B cell (primary cell): ENCODE measurements at regions not wholly inside any gene's neighbourhood (a gene's known extent, or its start where the extent isn't known, plus 50 kb on each side); places are given as distances from the start of the nearest gene placed in this dataset.

Source experiments
- ATAC-seq: fragments of 200-7000 bp; cut with Tn5 transposase; one replicate; pipeline ENCODE4 v1.10.0; 2021; ENCODE audit warnings: low read depth, mild to moderate bottlenecking, moderate number of reproducible peaks, moderate library complexity
- CTCF ChIA-PET: fragments of 350-600 bp; sonication (Branson Sonifier 250); formaldehyde crosslinking; loops from one replicate; lab custom pipeline; 2021; ENCODE audit warnings: antibody characterized with exemption, inconsistent platforms; lab: Charles Lee
- POLR2A ChIA-PET: fragments of 350-600 bp; sonication (Branson Sonifier 250); formaldehyde crosslinking; loops from one replicate; lab custom pipeline; 2021; ENCODE audit warnings: antibody characterized with exemption; lab: Charles Lee
- DNase-seq: peaks from one replicate; pipeline ENCODE4 v3.0.0; 2013
- H2AFZ ChIP-seq: 2 replicates; pipeline ENCODE4 v1.6.1; 2012; ENCODE audit warnings: mild to moderate bottlenecking, low read depth, low read length; ENCODE audit not compliant: insufficient read depth, poor library complexity, severe bottlenecking
- H3K27ac ChIP-seq, 2 donors: 1 replicate in 1 of 2; 2 replicates in 1 of 2; pipeline ENCODE4 v1.5.1; 2012 to 2013; ENCODE audit warnings: low read length in 2 of 2, mild to moderate bottlenecking in 2 of 2, moderate library complexity in 1 of 2
- H3K27me3 ChIP-seq, 4 experiments: fragments of 200-600 bp in 1 of 4; sonication (generic) in 1 of 4; replicated peaks in 1 of 4; 1 replicate in 2 of 4; 2 replicates in 2 of 4; pipeline versions ENCODE4 v1.6.1 to v1.7.0; 2013 to 2016; ENCODE audit warnings: low read length in 3 of 4, mild to moderate bottlenecking in 2 of 4, mixed read lengths in 1 of 4, moderate library complexity in 1 of 4; ENCODE audit not compliant: insufficient read depth in 4 of 4, control insufficient read depth in 3 of 4; ENCODE audit errors: control extremely low read depth in 1 of 4
- H3K36me3 ChIP-seq, 2 experiments: replicated peaks in 1 of 2; 1 replicate in 1 of 2; 2 replicates in 1 of 2; pipeline versions ENCODE4 v1.6.1 to v1.7.1; 2013; ENCODE audit warnings: low read length in 1 of 2; ENCODE audit not compliant: insufficient read depth in 2 of 2, control insufficient read depth in 1 of 2; ENCODE audit errors: control extremely low read depth in 1 of 2, extremely low read depth in 1 of 2
- H3K4me1 ChIP-seq, 2 donors: fragments of 200-600 bp in 1 of 2; sonication (generic) in 1 of 2; 1 replicate in 1 of 2; 2 replicates in 1 of 2; pipeline versions ENCODE4 v1.5.1 to v1.6.1; 2013 to 2017; ENCODE audit warnings: low read length in 2 of 2; ENCODE audit not compliant: control insufficient read depth in 2 of 2, insufficient read depth in 2 of 2
- H3K4me2 ChIP-seq: replicated peaks from 2 replicates; pipeline ENCODE3; 2012; ENCODE audit warnings: mild to moderate bottlenecking, low read depth, low read length; ENCODE audit not compliant: poor library complexity, severe bottlenecking
- H3K4me3 ChIP-seq, 5 experiments: fragments of 200-600 bp in 1 of 5; sonication (generic) in 1 of 5; 1 replicate in 3 of 5; 2 replicates in 2 of 5; pipeline versions ENCODE4 v1.5.1 to v1.7.0; 2011 to 2016; ENCODE audit warnings: low read length in 4 of 5, mild to moderate bottlenecking in 4 of 5, low read depth in 2 of 5, control low read depth in 1 of 5, moderate library complexity in 1 of 5; ENCODE audit not compliant: insufficient read depth in 1 of 5; ENCODE audit errors: control extremely low read depth in 1 of 5, extremely low read depth in 1 of 5
- H3K79me2 ChIP-seq: fragments of 200-600 bp; sonication (generic); one replicate; pipeline ENCODE4 v1.6.0; 2016; ENCODE audit warnings: low read length; ENCODE audit not compliant: control insufficient read depth, insufficient read depth
- H3K9ac ChIP-seq: fragments of 200-600 bp; sonication (generic); 2 replicates; pipeline ENCODE4 v1.6.1; 2017; ENCODE audit warnings: mild to moderate bottlenecking, low read length, moderate library complexity
- H3K9me3 ChIP-seq, 3 donors: one replicate each; pipeline versions ENCODE4 v1.6.1 to v1.7.1; 2013; ENCODE audit warnings: low read length in 2 of 3; ENCODE audit not compliant: control insufficient read depth in 2 of 3, insufficient read depth in 1 of 3; ENCODE audit errors: control extremely low read depth in 1 of 3
- H4K20me1 ChIP-seq: 2 replicates; pipeline ENCODE4 v1.6.0; 2012; ENCODE audit warnings: mild to moderate bottlenecking, low read length; ENCODE audit not compliant: insufficient read depth, control insufficient read depth, poor library complexity, severe bottlenecking
- H3K27ac Mint-ChIP-seq: one replicate; pipeline ENCODE4 v1.8.0; 2021; ENCODE audit warnings: mixed read lengths
- H3K27me3 Mint-ChIP-seq: one replicate; pipeline ENCODE4 v1.8.0; 2021; ENCODE audit warnings: mixed read lengths
- H3K4me1 Mint-ChIP-seq: one replicate; pipeline ENCODE4 v1.8.0; 2021; ENCODE audit warnings: mixed read lengths
- H3K4me3 Mint-ChIP-seq: one replicate; pipeline ENCODE4 v1.8.0; 2021; ENCODE audit warnings: mixed read lengths
- H3K9me3 Mint-ChIP-seq: one replicate; pipeline ENCODE4 v1.8.0; 2022; ENCODE audit warnings: mixed read lengths; ENCODE audit not compliant: insufficient read depth
- EZH2 ChIP-seq: IDR thresholded peaks from 2 replicates; pipeline ENCODE4 v1.6.1; 2012; ENCODE audit warnings: borderline replicate concordance, low read depth, mild to moderate bottlenecking, moderate library complexity, low read length; ENCODE audit not compliant: insufficient read depth, poor library complexity, severe bottlenecking
- WGBS: methylation state at CpG from one replicate; pipeline ENCODE4 v1.1.5; 2013; ENCODE audit warnings: missing lambda C conversion rate; ENCODE audit not compliant: insufficient coverage; 5-methylcytosine and 5-hydroxymethylcytosine counted together
- intact Hi-C: fragments of 100-400 bp; cut with micrococcal nuclease; formaldehyde crosslinking; loops from one replicate; pipeline ENCODE4 v1.10.0; 2022
- TF ChIP-seq, protein P1 (sequence below): fragments of 200-600 bp; IDR thresholded peaks from one replicate; pipeline ENCODE4 v1.8.0; 2022; ENCODE audit warnings: antibody characterized with exemption, mild to moderate bottlenecking

DNA sequence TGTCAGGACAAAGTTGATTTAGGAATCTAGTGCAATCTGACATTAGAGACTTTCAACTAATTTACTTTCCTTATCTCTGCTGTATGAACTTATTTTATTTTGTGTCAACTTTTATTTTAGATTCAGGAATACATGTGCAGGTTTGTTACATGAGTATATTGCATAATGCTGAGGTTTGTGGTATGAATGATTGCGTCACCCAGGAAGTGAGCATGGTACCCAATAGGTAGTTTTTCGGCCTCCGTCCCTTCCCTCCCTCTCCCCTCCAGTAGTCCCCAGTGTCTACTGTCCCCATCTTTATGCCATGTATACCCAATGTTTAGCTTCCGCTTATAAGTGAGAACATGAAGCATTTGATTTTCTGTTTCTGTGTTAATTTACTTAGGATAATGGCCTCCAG, 68.7 kb upstream of the TEX13D start:
- Histone ChIP-seq H2AFZ (no peak overlapping the region), H4K20me1 (no peaks in the 10 kb centered on the region), H3K27ac (no peak overlapping the region), H3K4me3 (no peak overlapping the region), H3K36me3 (no peaks in the 10 kb centered on the region), H3K79me2 (no peaks in the 10 kb centered on the region), H3K4me1 (no peaks in the 10 kb centered on the region), H3K9ac (no peak overlapping the region), H3K27me3 (no peaks in the 10 kb centered on the region), H3K9me3 (no peaks in the 10 kb centered on the region), H3K4me2 (no peak overlapping the region)
- POLR2A ChIA-PET, result no interaction called here
- Mint-ChIP-seq H3K9me3 (no peaks in the 10 kb centered on the region), H3K27me3 (no peaks in the 10 kb centered on the region), H3K27ac (no peak overlapping the region), H3K4me3 (no peak overlapping the region), H3K4me1 (no peaks in the 10 kb centered on the region)
- DNase-seq, result no peak
- intact Hi-C loops, result no loop called here
- TF ChIP-seq, protein P1, sequence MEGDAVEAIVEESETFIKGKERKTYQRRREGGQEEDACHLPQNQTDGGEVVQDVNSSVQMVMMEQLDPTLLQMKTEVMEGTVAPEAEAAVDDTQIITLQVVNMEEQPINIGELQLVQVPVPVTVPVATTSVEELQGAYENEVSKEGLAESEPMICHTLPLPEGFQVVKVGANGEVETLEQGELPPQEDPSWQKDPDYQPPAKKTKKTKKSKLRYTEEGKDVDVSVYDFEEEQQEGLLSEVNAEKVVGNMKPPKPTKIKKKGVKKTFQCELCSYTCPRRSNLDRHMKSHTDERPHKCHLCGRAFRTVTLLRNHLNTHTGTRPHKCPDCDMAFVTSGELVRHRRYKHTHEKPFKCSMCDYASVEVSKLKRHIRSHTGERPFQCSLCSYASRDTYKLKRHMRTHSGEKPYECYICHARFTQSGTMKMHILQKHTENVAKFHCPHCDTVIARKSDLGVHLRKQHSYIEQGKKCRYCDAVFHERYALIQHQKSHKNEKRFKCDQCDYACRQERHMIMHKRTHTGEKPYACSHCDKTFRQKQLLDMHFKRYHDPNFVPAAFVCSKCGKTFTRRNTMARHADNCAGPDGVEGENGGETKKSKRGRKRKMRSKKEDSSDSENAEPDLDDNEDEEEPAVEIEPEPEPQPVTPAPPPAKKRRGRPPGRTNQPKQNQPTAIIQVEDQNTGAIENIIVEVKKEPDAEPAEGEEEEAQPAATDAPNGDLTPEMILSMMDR, result no peak
- no peak for TF ChIP-seq EZH2
- WGBS, result no CpG with 5 or more reads among the region's 4 CpGs
- no peak for ATAC-seq
- CTCF ChIA-PET, result no interaction called here

DNA sequence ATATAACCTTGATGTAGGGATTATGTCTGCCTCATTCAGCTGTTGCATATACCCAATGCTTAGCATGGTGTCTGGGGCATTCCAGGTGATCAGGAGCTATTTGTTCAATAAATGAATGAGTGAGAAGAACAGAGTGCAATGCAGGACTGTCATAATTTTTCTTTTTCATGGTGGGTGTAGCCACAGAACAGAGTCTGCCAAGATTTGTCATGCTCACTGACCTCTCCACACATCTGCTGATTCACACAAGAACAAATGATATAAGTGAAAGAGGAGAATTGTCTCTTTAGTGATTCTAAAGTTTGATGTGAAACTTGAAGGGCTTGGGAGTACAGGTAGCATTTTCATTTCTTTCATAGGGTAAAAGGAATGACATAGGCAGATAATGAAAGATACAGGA, 64.4 kb upstream of the TEX13D start:
- no peaks in the 10 kb centered on the region for H3K9me3 ChIP-seq
- ATAC-seq (no peak), DNase-seq (no peak)
- no peaks in the 10 kb centered on the region for H3K27me3 ChIP-seq
- H3K36me3 ChIP-seq, result no peaks in the 10 kb centered on the region
- H3K9me3 Mint-ChIP-seq, result no peaks in the 10 kb centered on the region
- intact Hi-C loops, result no loop called here
- no peaks in the 10 kb centered on the region for H3K4me1 ChIP-seq
- no peak overlapping the region for H3K4me3 Mint-ChIP-seq
- no peak overlapping the region for H3K27ac Mint-ChIP-seq
- no peaks in the 10 kb centered on the region for H4K20me1 ChIP-seq
- no peak overlapping the region for H3K9ac ChIP-seq
- H3K4me3 ChIP-seq, result no peak overlapping the region
- no peak overlapping the region for H2AFZ ChIP-seq
- ChIA-PET POLR2A (no interaction called here), CTCF (no interaction called here)
- no peak for TF ChIP-seq EZH2
- TF ChIP-seq, protein P1, result no peak
- H3K79me2 ChIP-seq, result no peaks in the 10 kb centered on the region
- no peak overlapping the region for H3K27ac ChIP-seq
- no peaks in the 10 kb centered on the region for H3K4me1 Mint-ChIP-seq
- H3K27me3 Mint-ChIP-seq, result no peaks in the 10 kb centered on the region
- no peak overlapping the region for H3K4me2 ChIP-seq
